ENCODE measurements at regions not wholly inside any gene's neighbourhood (a gene's known extent, or its start where the extent isn't known, plus 50 kb on each side); places are given as distances from the start of the nearest gene placed in this dataset.

DNA sequence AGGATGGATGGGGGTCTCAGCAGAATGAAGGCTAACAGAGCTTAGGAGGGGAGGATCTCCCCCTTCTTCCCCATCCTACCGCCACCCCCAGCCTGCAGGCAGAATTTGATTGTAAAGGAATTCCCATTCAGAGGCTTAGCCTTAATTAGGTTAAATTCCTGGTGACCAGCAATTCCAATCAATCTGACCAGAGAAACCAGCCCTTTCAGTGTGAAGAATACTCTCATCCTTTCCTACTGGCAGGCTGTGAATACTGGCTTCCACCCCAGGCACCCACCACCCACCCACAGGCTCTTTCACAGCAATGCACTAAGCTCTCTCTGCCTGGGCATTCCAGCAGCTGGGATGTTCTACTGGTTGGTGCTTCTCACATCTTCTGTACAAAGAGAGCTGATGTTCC lies 137.9 kb upstream of the LYZL1 start:
- H3K9me3 Mint-ChIP-seq: peaks cover 0 to 2% (median 0%) of the 10 kb centered on the region in 7 donors
- H3K27me3 Mint-ChIP-seq (ENCODE audit: low read depth in 3 of 3): peaks cover 7 to 10% (median 7%) of the 10 kb centered on the region in 3 donors
- Histone ChIP-seq H3K79me2 (ENCODE audit: insufficient read depth, low read length) (no peaks in the 10 kb centered on the region), H3K4me3 (replicated peaks in 1 of 3; ENCODE audit: low read depth in 2 of 3, low read length in 3 of 3) (no peak overlapping the region), H3K36me3 (replicated peaks in 1 of 2; ENCODE audit: control insufficient read depth in 1 of 2, insufficient read depth in 2 of 2, low read length in 2 of 2) (no peaks in the 10 kb centered on the region), H3K4me2 (replicated peaks; ENCODE audit: extremely low read depth, low read length, poor library complexity, severe bottlenecking) (no peak overlapping the region), H3K4me1 (ENCODE audit: control insufficient read depth in 1 of 2, insufficient read depth in 2 of 2, low read length in 2 of 2) (no peaks in the 10 kb centered on the region), H3K27ac (ENCODE audit: low read depth in 1 of 2, low read length in 2 of 2) (no peak overlapping the region), H3K9ac (ENCODE audit: insufficient read depth, low read length, poor library complexity, severe bottlenecking) (no peak overlapping the region), H2AFZ (ENCODE audit: insufficient read depth, low read depth, low read length, poor library complexity, severe bottlenecking) (no peak overlapping the region), H3K27me3 (ENCODE audit: control insufficient read depth in 2 of 2, insufficient read depth in 2 of 2, low read length in 2 of 2) (no peaks in the 10 kb centered on the region), H4K20me1 (ENCODE audit: insufficient read depth, low read length) (no peaks in the 10 kb centered on the region), H3K9me3 (replicated peaks in 1 of 2; ENCODE audit: control insufficient read depth in 1 of 2, insufficient read depth in 1 of 2, low read length in 2 of 2) (no peaks in the 10 kb centered on the region)
- peak overlapping the region in 1 of 7 donors; percentile 16 for H3K27ac Mint-ChIP-seq
- TF ChIP-seq, protein P1, sequence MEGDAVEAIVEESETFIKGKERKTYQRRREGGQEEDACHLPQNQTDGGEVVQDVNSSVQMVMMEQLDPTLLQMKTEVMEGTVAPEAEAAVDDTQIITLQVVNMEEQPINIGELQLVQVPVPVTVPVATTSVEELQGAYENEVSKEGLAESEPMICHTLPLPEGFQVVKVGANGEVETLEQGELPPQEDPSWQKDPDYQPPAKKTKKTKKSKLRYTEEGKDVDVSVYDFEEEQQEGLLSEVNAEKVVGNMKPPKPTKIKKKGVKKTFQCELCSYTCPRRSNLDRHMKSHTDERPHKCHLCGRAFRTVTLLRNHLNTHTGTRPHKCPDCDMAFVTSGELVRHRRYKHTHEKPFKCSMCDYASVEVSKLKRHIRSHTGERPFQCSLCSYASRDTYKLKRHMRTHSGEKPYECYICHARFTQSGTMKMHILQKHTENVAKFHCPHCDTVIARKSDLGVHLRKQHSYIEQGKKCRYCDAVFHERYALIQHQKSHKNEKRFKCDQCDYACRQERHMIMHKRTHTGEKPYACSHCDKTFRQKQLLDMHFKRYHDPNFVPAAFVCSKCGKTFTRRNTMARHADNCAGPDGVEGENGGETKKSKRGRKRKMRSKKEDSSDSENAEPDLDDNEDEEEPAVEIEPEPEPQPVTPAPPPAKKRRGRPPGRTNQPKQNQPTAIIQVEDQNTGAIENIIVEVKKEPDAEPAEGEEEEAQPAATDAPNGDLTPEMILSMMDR (IDR thresholded peaks at IDR 0.05): no peak
- no peak overlapping the region for H3K4me3 Mint-ChIP-seq
- no peaks in the 10 kb centered on the region for H3K36me3 Mint-ChIP-seq
- WGBS (ENCODE audit: insufficient coverage): no CpG with 5 or more reads among the region's 1 CpG
- no peaks in the 10 kb centered on the region for H3K4me1 Mint-ChIP-seq
- intact Hi-C loops (cut with micrococcal nuclease): no loop called here
- no peak for DNase-seq

DNA sequence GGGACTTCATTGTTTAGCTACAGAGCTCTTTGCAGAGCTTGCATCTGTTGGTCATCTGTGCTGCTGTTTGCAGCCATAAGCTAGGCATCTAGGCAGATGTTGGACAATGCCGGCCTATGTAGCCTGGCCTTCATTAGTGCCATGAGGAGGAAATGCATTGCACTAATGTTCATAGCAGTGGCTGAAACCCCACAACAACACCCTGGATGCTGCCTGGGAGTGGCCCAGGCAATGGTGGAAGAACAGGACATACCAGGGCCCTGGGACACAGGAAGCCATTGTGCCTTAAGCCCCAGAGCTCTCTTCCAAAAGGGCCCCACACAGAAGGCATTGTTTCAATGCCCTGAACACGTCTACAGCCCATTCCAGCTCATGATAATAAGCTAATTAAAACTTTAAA lies 131.5 kb upstream of the LYZL1 start:
- H3K27ac ChIP-seq (ENCODE audit: low read depth in 1 of 2, low read length in 2 of 2): no peak overlapping the region
- Mint-ChIP-seq H3K36me3 (no peaks in the 10 kb centered on the region), H3K9me3 (peaks cover 0 to 8% (median 5%) of the 10 kb centered on the region in 7 donors), H3K27me3 (ENCODE audit: low read depth in 3 of 3) (peaks cover 4 to 14% (median 7%) of the 10 kb centered on the region in 3 donors), H3K4me3 (no peak overlapping the region), H3K27ac (no peak overlapping the region), H3K4me1 (no peaks in the 10 kb centered on the region)
- H3K9me3 ChIP-seq (replicated peaks in 1 of 2; ENCODE audit: control insufficient read depth in 1 of 2, insufficient read depth in 1 of 2, low read length in 2 of 2): no peaks in the 10 kb centered on the region
- no peak overlapping the region for H3K4me2 ChIP-seq (replicated peaks; ENCODE audit: extremely low read depth, low read length, poor library complexity, severe bottlenecking)
- H3K79me2 ChIP-seq (ENCODE audit: insufficient read depth, low read length): no peaks in the 10 kb centered on the region
- intact Hi-C loops (cut with micrococcal nuclease): no loop called here
- no peaks in the 10 kb centered on the region for H3K27me3 ChIP-seq (ENCODE audit: control insufficient read depth in 2 of 2, insufficient read depth in 2 of 2, low read length in 2 of 2)
- H3K4me1 ChIP-seq (ENCODE audit: control insufficient read depth in 1 of 2, insufficient read depth in 2 of 2, low read length in 2 of 2): no peaks in the 10 kb centered on the region
- 79% methylated on average over 2 of the region's 2 CpGs for WGBS (ENCODE audit: insufficient coverage)
- H4K20me1 ChIP-seq (ENCODE audit: insufficient read depth, low read length): no peaks in the 10 kb centered on the region
- no peak overlapping the region for H2AFZ ChIP-seq (ENCODE audit: insufficient read depth, low read depth, low read length, poor library complexity, severe bottlenecking)
- H3K9ac ChIP-seq (ENCODE audit: insufficient read depth, low read length, poor library complexity, severe bottlenecking): no peak overlapping the region
- no peak overlapping the region for H3K4me3 ChIP-seq (replicated peaks in 1 of 3; ENCODE audit: low read depth in 2 of 3, low read length in 3 of 3)
- no peak for DNase-seq
- no peaks in the 10 kb centered on the region for H3K36me3 ChIP-seq (replicated peaks in 1 of 2; ENCODE audit: control insufficient read depth in 1 of 2, insufficient read depth in 2 of 2, low read length in 2 of 2)
- TF ChIP-seq, protein P1 (IDR thresholded peaks at IDR 0.05): no peak
